NCI-H460 (cell line): ENCODE measurements at regions not wholly inside any gene's neighbourhood (a gene's known extent, or its start where the extent isn't known, plus 50 kb on each side); places are given as distances from the start of the nearest gene placed in this dataset.
"Not testable (repeated sequence)": the region's sequence is repeated elsewhere in the genome, so short reads cannot be mapped to it uniquely, and the experiment has no call there.

ENCODE experiments used
- DNase-seq: peaks from one replicate; pipeline ENCODE4 v3.0.0-alpha.2; 2016; ENCODE audit warnings: low read depth; ENCODE audit errors: extremely low read depth

DNA sequence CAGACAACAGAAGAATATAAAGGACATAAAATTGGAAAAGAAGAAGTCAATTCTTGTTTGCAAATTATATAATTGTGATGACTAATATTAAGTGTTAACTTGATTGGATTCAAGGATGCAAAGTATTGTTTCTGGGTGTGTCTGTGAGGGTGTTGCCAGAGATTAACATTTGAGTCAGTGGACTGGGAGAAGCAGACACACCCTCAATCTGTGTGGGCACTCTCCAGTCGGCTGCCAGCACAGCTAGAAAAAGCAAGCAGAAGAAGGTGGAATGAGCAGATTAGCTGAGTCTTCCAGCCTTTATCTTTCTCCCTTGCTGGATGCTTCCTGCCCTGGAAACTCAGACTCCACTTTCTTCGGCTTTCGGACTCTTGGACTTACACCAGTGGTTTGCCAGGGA is 51.7 kb downstream of the UBE2NL start:
- DNase-seq, result no peak

- no peak for DNase-seq
These were observed 56.2 kb downstream of the UBE2NL start for GRCh38 chrX:143940119-143940518.

DNA sequence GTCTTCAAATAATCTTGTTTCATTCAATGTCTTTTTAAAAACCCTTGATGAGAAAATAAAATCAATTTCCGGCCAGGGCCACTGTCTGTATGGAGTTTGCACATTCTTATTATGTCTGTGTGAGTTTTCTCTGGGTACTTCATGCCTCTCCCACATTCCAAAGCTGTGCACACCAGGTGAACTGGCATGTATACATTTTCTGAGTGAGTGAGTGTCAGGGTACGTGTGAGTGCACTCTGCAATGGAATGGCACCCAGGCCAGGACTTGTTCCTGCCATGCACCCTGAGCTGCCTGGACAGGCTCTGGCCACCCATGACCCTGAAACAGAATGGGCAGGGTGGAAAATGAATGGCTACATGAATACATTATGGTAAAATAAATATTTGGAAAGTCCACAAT is 61.3 kb downstream of the UBE2NL start:
- no peak for DNase-seq

DNA sequence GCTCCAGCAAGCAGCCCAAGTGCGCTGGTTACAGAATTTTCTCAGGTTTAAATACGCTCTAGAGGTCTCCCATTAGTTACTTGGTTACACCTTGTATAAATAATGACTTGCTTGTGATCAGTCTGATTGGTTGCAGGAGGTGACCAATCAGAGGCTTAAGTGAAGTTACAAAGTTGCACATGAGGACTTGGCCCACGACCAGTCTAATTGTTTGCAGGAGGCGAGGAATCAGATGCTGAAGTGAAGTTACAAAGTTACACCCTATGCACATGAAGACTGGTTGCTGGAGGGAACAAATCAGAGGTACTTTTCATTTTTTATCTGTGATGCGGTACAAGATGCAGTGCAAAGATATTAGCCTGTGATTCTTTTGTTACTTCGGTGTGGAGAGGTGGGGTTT is 80.7 kb downstream of the UBE2NL start:
- no peak for DNase-seq

GRCh38 chrX:143988356-143988755 is 104.5 kb downstream of the UBE2NL start:
- no peak for DNase-seq

- DNase-seq, result no peak
These were observed 110.3 kb downstream of the UBE2NL start for GRCh38 chrX:143994206-143994605.

- no peak for DNase-seq
These were observed 114.4 kb downstream of the UBE2NL start for GRCh38 chrX:143998261-143998660.

DNA sequence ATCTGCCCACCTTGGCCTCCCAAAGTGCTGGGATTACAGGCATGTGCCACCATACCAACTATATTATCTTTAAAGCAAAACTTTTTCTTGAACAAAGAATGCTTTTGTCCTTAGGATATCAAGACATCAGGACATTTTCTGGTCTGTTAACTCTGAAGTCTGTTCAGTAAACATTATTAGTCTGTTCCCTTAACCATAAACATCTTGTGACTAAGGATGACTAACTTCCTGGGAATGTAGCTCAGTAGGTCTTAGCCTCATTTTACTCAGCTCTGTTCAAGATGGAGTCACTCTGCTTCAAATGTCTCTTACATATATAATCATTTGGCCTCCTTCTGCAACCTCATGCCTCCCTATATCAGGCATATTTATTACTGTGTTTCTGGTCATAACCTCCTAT is 122.9 kb downstream of the UBE2NL start:
- DNase-seq, result peak; percentile 34

- no peak for DNase-seq
These were observed 156.9 kb downstream of the UBE2NL start for GRCh38 chrX:144040793-144041192.

- no peak for DNase-seq
These were observed 158.4 kb downstream of the UBE2NL start for GRCh38 chrX:144042271-144042670.

DNA sequence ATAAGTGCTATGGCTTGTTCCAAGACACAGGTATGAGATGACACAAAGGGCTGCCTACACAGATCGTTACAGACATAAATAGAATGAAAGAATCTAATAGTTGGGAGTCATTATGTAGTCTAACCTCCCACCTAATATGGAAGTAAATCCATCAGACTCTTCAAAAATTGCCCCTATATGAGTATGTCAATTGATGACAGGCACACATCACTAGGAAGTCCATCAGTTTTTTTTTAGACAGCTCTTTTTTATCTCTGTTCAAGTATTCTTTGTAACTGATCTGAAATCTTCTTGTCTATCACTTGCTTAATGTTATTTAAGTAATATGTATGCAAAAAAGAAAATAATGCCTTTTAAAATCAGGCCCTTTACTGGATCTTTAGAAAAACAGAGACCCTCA is 191.6 kb downstream of the UBE2NL start:
- no peak for DNase-seq

GRCh38 chrX:144082237-144082636 is 198.4 kb downstream of the UBE2NL start:
- DNase-seq, result not testable (repeated sequence)

DNA sequence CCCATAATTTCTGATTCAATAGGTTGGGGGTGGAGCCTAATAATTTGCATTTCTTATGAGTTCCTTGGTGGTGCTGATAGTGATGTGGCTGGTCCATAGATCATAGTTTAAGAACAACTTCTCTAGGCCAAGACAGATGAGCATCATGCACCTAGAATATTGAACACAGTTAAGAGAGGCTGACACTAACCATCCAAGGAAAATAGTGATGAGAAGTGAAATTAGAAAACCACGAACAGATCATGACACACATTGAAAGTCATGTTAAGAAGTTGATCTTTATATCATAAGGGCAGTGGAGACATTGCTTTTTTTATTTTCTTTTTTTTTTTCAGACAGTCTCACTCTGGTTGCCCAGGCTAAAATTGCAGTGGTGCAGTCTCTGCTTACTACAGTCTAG is 205.8 kb downstream of the UBE2NL start:
- DNase-seq, result not testable (repeated sequence)

- DNase-seq, result not testable (repeated sequence)
These were observed 208.2 kb downstream of the UBE2NL start for GRCh38 chrX:144092116-144092515.

DNA sequence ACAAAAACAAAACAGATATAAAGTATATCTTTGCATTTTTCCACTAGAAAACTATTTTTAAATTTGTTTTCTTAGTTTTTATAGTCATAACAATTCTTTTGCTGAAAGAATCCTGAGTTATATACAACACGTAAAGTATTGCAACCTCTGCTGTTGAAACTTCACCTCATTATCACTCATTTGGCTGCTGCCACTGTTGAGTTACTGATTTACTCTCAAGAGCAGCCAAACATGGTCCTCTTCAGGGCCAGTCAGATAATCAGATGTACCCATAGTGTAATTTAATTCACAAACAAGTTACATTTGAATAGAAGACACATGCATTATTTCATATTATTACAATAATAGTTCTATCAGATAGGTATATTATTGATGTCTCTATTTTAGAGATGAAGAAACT is 235.6 kb downstream of the UBE2NL start:
- DNase-seq, result not testable (repeated sequence)

DNA sequence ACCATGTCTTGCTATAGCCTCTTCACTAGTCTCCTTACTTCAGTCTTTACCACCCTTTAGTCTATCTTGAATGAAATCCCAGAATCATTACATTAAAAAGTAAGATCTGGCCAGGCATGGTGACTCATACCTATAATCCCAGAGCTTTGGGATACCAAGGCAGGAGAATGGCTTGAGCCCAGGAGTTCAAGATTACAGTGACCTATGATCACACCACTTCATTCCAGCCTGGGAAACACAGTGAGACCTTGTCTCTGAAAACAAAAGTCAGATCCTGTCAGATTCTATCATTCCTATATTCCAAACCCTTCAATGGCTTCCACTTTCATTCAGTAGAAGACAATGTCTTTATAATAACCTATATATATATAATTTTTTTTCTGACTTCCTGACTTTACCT is 237.7 kb downstream of the UBE2NL start:
- DNase-seq, result not testable (repeated sequence)

- not testable (repeated sequence) for DNase-seq
These were observed 243.8 kb downstream of the UBE2NL start for GRCh38 chrX:144127570-144128169.

GRCh38 chrX:144129511-144129910 is 245.6 kb downstream of the UBE2NL start:
- not testable (repeated sequence) for DNase-seq

- not testable (repeated sequence) for DNase-seq
These were observed 246.6 kb downstream of the UBE2NL start for GRCh38 chrX:144130507-144130906.

DNA sequence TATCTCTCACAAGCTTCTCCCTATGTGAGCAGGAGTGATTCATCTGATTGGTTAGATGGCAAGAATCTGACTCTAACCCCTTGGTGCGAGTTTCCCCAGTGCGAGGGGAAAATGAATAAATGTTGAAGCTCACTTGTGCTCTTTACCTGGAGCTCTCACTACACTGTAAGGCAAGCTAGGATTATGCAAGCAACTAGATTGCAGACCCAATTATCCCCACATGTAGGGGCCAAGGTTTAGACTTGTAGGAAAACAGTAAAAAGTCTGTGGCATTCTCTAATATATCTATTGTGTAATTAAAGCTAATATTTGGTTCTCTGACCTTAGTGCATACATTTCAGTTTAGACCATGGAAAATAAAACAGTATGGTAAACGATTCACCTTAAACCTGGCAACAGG is 247.2 kb downstream of the UBE2NL start:
- not testable (repeated sequence) for DNase-seq

- not testable (repeated sequence) for DNase-seq
These were observed 250.7 kb downstream of the UBE2NL start for GRCh38 chrX:144134448-144135119.

- DNase-seq, result not testable (repeated sequence)
These were observed 270.6 kb downstream of the UBE2NL start for GRCh38 chrX:144154474-144154873.
